ENCODE measurements at regions not wholly inside any gene's neighbourhood (a gene's known extent, or its start where the extent isn't known, plus 50 kb on each side); places are given as distances from the start of the nearest gene placed in this dataset.

- DNase-seq (ENCODE audit: low read depth, low spot score) = no peak
- Histone ChIP-seq H3K9ac (ENCODE audit: control insufficient read depth, insufficient read depth, low read length) (no peak overlapping the region), H3K9me3 (replicated peaks; ENCODE audit: control insufficient read depth, insufficient read depth, low read length) (no peaks in the 10 kb centered on the region), H4K20me1 (ENCODE audit: control insufficient read depth, insufficient read depth) (no peaks in the 10 kb centered on the region), H3K36me3 (ENCODE audit: control insufficient read depth in 2 of 2, insufficient read depth in 2 of 2, low read length in 1 of 2) (no peaks in the 10 kb centered on the region), H3K4me1 (ENCODE audit: control insufficient read depth, insufficient read depth, low read length) (no peaks in the 10 kb centered on the region), H3K4me3 (no peak overlapping the region), H3K27me3 (replicated peaks in 1 of 2; ENCODE audit: control insufficient read depth in 2 of 2, insufficient read depth in 2 of 2, low read length in 1 of 2) (no peaks in the 10 kb centered on the region), H2AFZ (ENCODE audit: control insufficient read depth, low read depth, low read length) (no peak overlapping the region), H3K27ac (ENCODE audit: control insufficient read depth, insufficient read depth) (no peak overlapping the region), H3K4me2 (ENCODE audit: control insufficient read depth, insufficient read depth) (peak overlapping the region; percentile 17; the same call in 1 of the 2 replicates), H3K79me2 (ENCODE audit: control insufficient read depth, insufficient read depth, low read length) (no peaks in the 10 kb centered on the region)
- ATAC-seq = peak; percentile 42; the same call in 1 of the 3 replicates
- 2% methylated on average over 3 of the region's 3 CpGs for WGBS (ENCODE audit: insufficient coverage, insufficient replicate concordance, low lambda C conversion rate, missing lambda C conversion rate)
- POLR2A ChIA-PET = no interaction called here
- TF ChIP-seq MEF2B (IDR thresholded peaks at IDR 0.05; ENCODE audit: partially characterized antibody, poor library complexity, severe bottlenecking) = no peak
- TF ChIP-seq HDAC6 (IDR thresholded peaks at IDR 0.05; ENCODE audit: unreplicated experiment) = no peak
- no peak for TF ChIP-seq MYB (IDR thresholded peaks at IDR 0.05; ENCODE audit: borderline replicate concordance, low read depth, low read length)
- no peak for TF ChIP-seq CBX3 (IDR thresholded peaks at IDR 0.05; ENCODE audit: borderline replicate concordance, low read depth)
- TF ChIP-seq JUND (IDR thresholded peaks at IDR 0.05; ENCODE audit: low read depth, low read length) = no peak
- no peak for TF ChIP-seq MXI1 (IDR thresholded peaks at IDR 0.05; ENCODE audit: low read depth, low read length)
- no peak for TF ChIP-seq RFX5 (IDR thresholded peaks at IDR 0.05; ENCODE audit: low read depth, low read length)
- TF ChIP-seq PBX3 (IDR thresholded peaks at IDR 0.05; ENCODE audit: insufficient replicate concordance, low read depth, low read length) = no peak
- TF ChIP-seq RUNX3 (IDR thresholded peaks at IDR 0.05; ENCODE audit: low read length) = no peak
- no peak for TF ChIP-seq CBX5 (IDR thresholded peaks at IDR 0.05; ENCODE audit: low read depth)
- no TSS peak for BruUV-seq (replicated peaks)
- intact Hi-C loops (cut with micrococcal nuclease; ENCODE audit: unreplicated experiment) (no loop called here), in situ Hi-C loops (cut with MboI) (no loop called here)
- SMC1A ChIA-PET (ENCODE audit: uncharacterized antibody, unreplicated experiment) = interaction anchor here (0.7 kb wide), 1 partner anchor 194 kb away, joined by 3 read pairs; no protein-coding TSS in a partner anchor
- CTCF ChIA-PET = interaction anchor here (0.9 to 1.5 kb wide), 2 partner anchors 11 to 157 kb away, joined by 3 read pairs; no protein-coding TSS in a partner anchor
- FAIRE-seq = no peak
- RAD21 ChIA-PET (ENCODE audit: unreplicated experiment) = no interaction called here
These were observed 190.1 kb upstream of the GNPDA2 start for GRCh38 chr4:44916411-44916810.

Data from GM12878 (cell line).